DND-41 (cell line): ENCODE measurements at regions not wholly inside any gene's neighbourhood (a gene's known extent, or its start where the extent isn't known, plus 50 kb on each side); places are given as distances from the start of the nearest gene placed in this dataset.
"Not testable (repeated sequence)": the region's sequence is repeated elsewhere in the genome, so short reads cannot be mapped to it uniquely, and the experiment has no call there.

Source experiments
- ATAC-seq: fragments of 200-7000 bp; cut with Tn5 transposase; 3 replicates; pipeline ENCODE4 v1.9.1; 2021; ENCODE audit warnings: low read depth; ENCODE audit not compliant: insufficient read depth
- DNase-seq: peaks from one replicate; pipeline ENCODE4 v3.0.0-alpha.2; 2020
- H2AFZ ChIP-seq: 2 replicates; pipeline ENCODE4 v1.6.0; 2012; ENCODE audit warnings: low read depth, low read length
- H3K27ac ChIP-seq: 2 replicates; pipeline ENCODE4 v1.5.1; 2012; ENCODE audit warnings: low read length, inconsistent platforms
- H3K27me3 ChIP-seq: fragments of 200-600 bp; sonication (generic); 2 replicates; pipeline ENCODE4 v1.6.0; 2012; ENCODE audit warnings: low read length, mild to moderate bottlenecking, inconsistent platforms; ENCODE audit not compliant: insufficient read depth, poor library complexity
- H3K36me3 ChIP-seq: 2 replicates; pipeline ENCODE4 v1.5.1; 2012; ENCODE audit warnings: low read length, inconsistent platforms; ENCODE audit not compliant: insufficient read depth
- H3K4me1 ChIP-seq: 2 replicates; pipeline ENCODE4 v1.5.1; 2012; ENCODE audit warnings: mild to moderate bottlenecking, low read length; ENCODE audit not compliant: insufficient read depth
- H3K4me2 ChIP-seq: 2 replicates; pipeline ENCODE4 v1.6.0; 2012; ENCODE audit warnings: mild to moderate bottlenecking, moderate library complexity, low read length, inconsistent platforms; ENCODE audit not compliant: insufficient read depth
- H3K4me3 ChIP-seq, 2 experiments: fragments of 200-600 bp in 1 of 2; shearing (Covaris generic) in 1 of 2; 2 replicates each; pipeline ENCODE4 v1.5.1; 2012 to 2016; ENCODE audit warnings: inconsistent platforms in 2 of 2, low read length in 2 of 2, mild to moderate bottlenecking in 2 of 2, low read depth in 1 of 2, moderate library complexity in 1 of 2
- H3K79me2 ChIP-seq: 2 replicates; pipeline ENCODE4 v1.6.0; 2012; ENCODE audit warnings: low read length, inconsistent platforms; ENCODE audit not compliant: insufficient read depth
- H3K9ac ChIP-seq: 2 replicates; pipeline ENCODE4 v1.6.0; 2012; ENCODE audit warnings: low read depth, mild to moderate bottlenecking, inconsistent platforms, low read length, moderate library complexity
- H3K9me3 ChIP-seq: 2 replicates; pipeline ENCODE4 v1.5.1; 2012; ENCODE audit warnings: low read length, moderate library complexity, mild to moderate bottlenecking, inconsistent platforms; ENCODE audit not compliant: insufficient read depth, severe bottlenecking
- H4K20me1 ChIP-seq: 2 replicates; pipeline ENCODE4 v1.6.0; 2012; ENCODE audit warnings: low read length; ENCODE audit not compliant: insufficient read depth
- CTCF ChIP-seq: IDR thresholded peaks from 2 replicates; pipeline ENCODE4 v1.5.1; 2012; ENCODE audit warnings: borderline replicate concordance, low read length, moderate library complexity, mild to moderate bottlenecking; ENCODE audit not compliant: poor library complexity, severe bottlenecking; ENCODE audit errors: extremely low read depth
- EZH2 ChIP-seq: IDR thresholded peaks from 3 replicates; pipeline ENCODE4 v1.6.1; 2012; ENCODE audit warnings: borderline replicate concordance, low read depth, mild to moderate bottlenecking, moderate library complexity, low read length, inconsistent platforms; ENCODE audit not compliant: severe bottlenecking

DNA sequence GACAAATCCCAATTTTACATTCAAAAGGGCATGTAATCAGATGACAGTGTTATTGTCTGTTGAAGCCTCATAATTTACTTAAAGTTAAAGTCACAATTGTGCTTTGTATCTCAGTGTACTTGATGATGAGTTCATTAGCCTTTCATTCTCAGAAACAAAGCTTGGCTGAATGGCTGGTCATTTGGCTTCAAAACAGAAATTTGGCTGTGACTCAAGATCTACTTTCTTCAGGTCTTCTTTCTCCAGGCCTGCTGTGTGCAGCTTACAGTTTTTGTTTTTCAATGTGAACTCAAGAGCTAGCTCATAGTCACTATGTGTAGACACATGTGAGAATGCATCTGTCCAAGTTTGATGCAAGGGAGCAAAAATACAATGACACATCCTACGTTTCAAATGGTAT lies 2003.6 kb upstream of the WWC1 start:
- Histone ChIP-seq H3K4me3 (no peak overlapping the region), H3K9me3 (no peaks in the 10 kb centered on the region), H3K27me3 (no peaks in the 10 kb centered on the region), H4K20me1 (no peaks in the 10 kb centered on the region), H3K4me2 (no peak overlapping the region), H3K36me3 (no peaks in the 10 kb centered on the region), H3K9ac (no peak overlapping the region), H3K79me2 (no peaks in the 10 kb centered on the region), H3K27ac (no peak overlapping the region), H2AFZ (no peak overlapping the region), H3K4me1 (no peaks in the 10 kb centered on the region)
- TF ChIP-seq EZH2 (no peak), CTCF (no peak)
- ATAC-seq (no peak), DNase-seq (no peak)

- not testable (repeated sequence) for ATAC-seq, H3K4me1 ChIP-seq, H3K79me2 ChIP-seq, H3K4me3 ChIP-seq, H3K9me3 ChIP-seq, H2AFZ ChIP-seq, H3K9ac ChIP-seq, H4K20me1 ChIP-seq, H3K4me2 ChIP-seq, H3K27me3 ChIP-seq, DNase-seq, H3K36me3 ChIP-seq, H3K27ac ChIP-seq
Observed at GRCh38 chr5:166291800-166292199, 1999.6 kb upstream of the WWC1 start.

GRCh38 chr5:166293892-166294291 lies 1997.6 kb upstream of the WWC1 start:
- H3K79me2 ChIP-seq, result no peaks in the 10 kb centered on the region
- H3K4me3 ChIP-seq, result no peak overlapping the region
- no peak for TF ChIP-seq EZH2
- no peak for TF ChIP-seq CTCF
- H3K9me3 ChIP-seq, result no peaks in the 10 kb centered on the region
- DNase-seq, result no peak
- H3K27ac ChIP-seq, result no peak overlapping the region
- ATAC-seq, result no peak
- no peak overlapping the region for H2AFZ ChIP-seq
- no peak overlapping the region for H3K9ac ChIP-seq
- no peak overlapping the region for H3K4me2 ChIP-seq
- H3K4me1 ChIP-seq, result no peaks in the 10 kb centered on the region
- no peaks in the 10 kb centered on the region for H4K20me1 ChIP-seq
- H3K36me3 ChIP-seq, result no peaks in the 10 kb centered on the region
- H3K27me3 ChIP-seq, result no peaks in the 10 kb centered on the region

DNA sequence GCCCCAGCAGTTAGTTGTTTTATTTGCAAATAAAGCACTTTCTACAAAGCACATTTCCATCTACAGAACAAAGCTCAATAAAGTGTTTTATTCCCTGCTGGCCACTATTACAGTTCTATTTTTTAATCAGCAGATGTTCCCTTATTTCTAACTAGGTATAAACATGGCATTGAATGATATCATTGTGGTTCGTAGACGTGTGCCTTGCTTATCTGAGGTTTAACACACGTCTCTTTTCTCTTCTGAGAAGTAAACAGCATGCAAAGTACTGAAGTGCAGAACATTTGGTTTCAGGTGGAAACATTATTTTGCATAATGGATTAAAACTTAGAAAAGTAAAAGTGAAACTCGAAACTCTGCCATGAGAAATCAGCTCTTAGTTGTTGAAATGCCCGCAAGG lies 1989.3 kb upstream of the WWC1 start:
- Histone ChIP-seq H3K4me1 (no peaks in the 10 kb centered on the region), H4K20me1 (no peaks in the 10 kb centered on the region), H3K79me2 (no peaks in the 10 kb centered on the region), H3K36me3 (no peaks in the 10 kb centered on the region), H3K27me3 (no peaks in the 10 kb centered on the region), H3K4me2 (no peak overlapping the region), H2AFZ (no peak overlapping the region), H3K4me3 (no peak overlapping the region), H3K9ac (no peak overlapping the region), H3K27ac (no peak overlapping the region), H3K9me3 (no peaks in the 10 kb centered on the region)
- TF ChIP-seq EZH2 (no peak), CTCF (no peak)
- ATAC-seq (no peak), DNase-seq (no peak)
